Stomach (tissue), 4 donors: ENCODE measurements at regions not wholly inside any gene's neighbourhood (a gene's known extent, or its start where the extent isn't known, plus 50 kb on each side); places are given as distances from the start of the nearest gene placed in this dataset.

Experiments
- POLR2A ChIP-seq, 4 donors: fragments of 450-650 bp; IDR thresholded peaks; one replicate each; pipeline ENCODE4 v1.6.1; 2016; ENCODE audit warnings: antibody characterized with exemption in 4 of 4, control low read depth in 2 of 4, mild to moderate bottlenecking in 1 of 4, moderate library complexity in 1 of 4
- TF ChIP-seq, protein P1 (sequence below), 7 experiments: fragments of 450-650 bp in 4 of 7; fragments of 200-600 bp in 3 of 7; sonication (generic) in 3 of 7; IDR thresholded peaks; one replicate each; pipeline ENCODE4 v1.5.1; 2016 to 2019; ENCODE audit warnings: antibody characterized with exemption in 7 of 7, control low read depth in 2 of 7, mild to moderate bottlenecking in 1 of 7

DNA sequence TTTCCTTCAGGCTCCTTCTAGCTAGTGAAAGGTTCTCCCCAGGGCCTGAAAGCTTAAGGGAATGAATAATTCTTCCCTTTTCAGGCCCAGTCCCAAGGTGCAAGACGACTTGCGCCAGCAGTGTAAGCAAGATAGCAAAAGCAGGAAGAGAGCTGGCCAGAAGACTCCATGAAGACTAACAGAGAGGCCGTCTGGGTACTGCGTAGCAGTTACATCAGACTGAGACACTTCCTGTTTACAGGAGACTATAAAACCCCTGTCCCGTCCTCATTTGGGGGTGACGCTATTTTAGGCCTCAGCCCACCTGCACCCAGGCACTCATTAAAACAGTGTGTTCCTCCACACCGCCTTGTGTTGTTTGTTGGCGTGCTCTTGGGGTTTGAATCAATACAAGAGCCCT, 90.7 kb upstream of the MOCS2 start:
- TF ChIP-seq, protein P1, sequence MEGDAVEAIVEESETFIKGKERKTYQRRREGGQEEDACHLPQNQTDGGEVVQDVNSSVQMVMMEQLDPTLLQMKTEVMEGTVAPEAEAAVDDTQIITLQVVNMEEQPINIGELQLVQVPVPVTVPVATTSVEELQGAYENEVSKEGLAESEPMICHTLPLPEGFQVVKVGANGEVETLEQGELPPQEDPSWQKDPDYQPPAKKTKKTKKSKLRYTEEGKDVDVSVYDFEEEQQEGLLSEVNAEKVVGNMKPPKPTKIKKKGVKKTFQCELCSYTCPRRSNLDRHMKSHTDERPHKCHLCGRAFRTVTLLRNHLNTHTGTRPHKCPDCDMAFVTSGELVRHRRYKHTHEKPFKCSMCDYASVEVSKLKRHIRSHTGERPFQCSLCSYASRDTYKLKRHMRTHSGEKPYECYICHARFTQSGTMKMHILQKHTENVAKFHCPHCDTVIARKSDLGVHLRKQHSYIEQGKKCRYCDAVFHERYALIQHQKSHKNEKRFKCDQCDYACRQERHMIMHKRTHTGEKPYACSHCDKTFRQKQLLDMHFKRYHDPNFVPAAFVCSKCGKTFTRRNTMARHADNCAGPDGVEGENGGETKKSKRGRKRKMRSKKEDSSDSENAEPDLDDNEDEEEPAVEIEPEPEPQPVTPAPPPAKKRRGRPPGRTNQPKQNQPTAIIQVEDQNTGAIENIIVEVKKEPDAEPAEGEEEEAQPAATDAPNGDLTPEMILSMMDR (IDR thresholded peaks at IDR 0.05): no peak
- no peak for TF ChIP-seq POLR2A (IDR thresholded peaks at IDR 0.05)
